Coronary artery (tissue), 2 donors: ENCODE measurements at regions not wholly inside any gene's neighbourhood (a gene's known extent, or its start where the extent isn't known, plus 50 kb on each side); places are given as distances from the start of the nearest gene placed in this dataset.
"Not testable (repeated sequence)": the region's sequence is repeated elsewhere in the genome, so short reads cannot be mapped to it uniquely, and the experiment has no call there.

Experiments used
- DNase-seq: peaks from one replicate; pipeline ENCODE4 v3.0.0-alpha.2; 2017; ENCODE audit warnings: low spot score
- H3K27ac ChIP-seq, 2 donors: fragments of 200-600 bp; sonication (generic); one replicate each; pipeline ENCODE4 v1.5.1; 2016 to 2019
- H3K4me3 ChIP-seq: fragments of 200-600 bp; sonication (generic); 2 replicates; pipeline ENCODE4 v1.5.1; 2016; ENCODE audit warnings: mild to moderate bottlenecking, moderate library complexity
- TF ChIP-seq, protein P1 (sequence below): fragments of 200-600 bp; sonication (generic); IDR thresholded peaks from one replicate; pipeline ENCODE4 v1.5.1; 2019; ENCODE audit warnings: antibody characterized with exemption

DNA sequence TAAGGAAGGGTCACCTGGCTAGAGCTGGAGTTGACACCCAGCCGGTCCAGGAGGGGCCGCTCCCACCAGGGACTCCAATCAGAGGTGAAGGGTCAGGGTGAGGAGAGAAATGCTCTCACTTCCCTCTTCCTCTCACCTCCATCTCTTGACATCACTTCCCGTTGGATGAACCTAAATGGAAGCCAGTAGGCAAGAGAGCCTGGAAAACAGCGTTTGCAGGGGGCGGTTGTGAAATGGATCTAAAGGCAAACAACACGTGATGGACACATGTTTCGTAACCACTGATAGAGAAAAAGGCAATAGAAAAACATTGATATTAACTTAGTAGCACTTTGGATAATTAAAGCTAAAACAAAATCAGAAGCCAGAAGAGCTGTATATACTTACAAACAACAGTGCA is 105.6 kb upstream of the FOXA2 start:
- Histone ChIP-seq H3K27ac (no peak overlapping the region), H3K4me3 (no peak overlapping the region)
- TF ChIP-seq, protein P1, sequence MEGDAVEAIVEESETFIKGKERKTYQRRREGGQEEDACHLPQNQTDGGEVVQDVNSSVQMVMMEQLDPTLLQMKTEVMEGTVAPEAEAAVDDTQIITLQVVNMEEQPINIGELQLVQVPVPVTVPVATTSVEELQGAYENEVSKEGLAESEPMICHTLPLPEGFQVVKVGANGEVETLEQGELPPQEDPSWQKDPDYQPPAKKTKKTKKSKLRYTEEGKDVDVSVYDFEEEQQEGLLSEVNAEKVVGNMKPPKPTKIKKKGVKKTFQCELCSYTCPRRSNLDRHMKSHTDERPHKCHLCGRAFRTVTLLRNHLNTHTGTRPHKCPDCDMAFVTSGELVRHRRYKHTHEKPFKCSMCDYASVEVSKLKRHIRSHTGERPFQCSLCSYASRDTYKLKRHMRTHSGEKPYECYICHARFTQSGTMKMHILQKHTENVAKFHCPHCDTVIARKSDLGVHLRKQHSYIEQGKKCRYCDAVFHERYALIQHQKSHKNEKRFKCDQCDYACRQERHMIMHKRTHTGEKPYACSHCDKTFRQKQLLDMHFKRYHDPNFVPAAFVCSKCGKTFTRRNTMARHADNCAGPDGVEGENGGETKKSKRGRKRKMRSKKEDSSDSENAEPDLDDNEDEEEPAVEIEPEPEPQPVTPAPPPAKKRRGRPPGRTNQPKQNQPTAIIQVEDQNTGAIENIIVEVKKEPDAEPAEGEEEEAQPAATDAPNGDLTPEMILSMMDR: no peak
- DNase-seq: no peak

GRCh38 chr20:22690616-22691179 is 106.3 kb upstream of the FOXA2 start:
- TF ChIP-seq, protein P1: no peak
- DNase-seq: no peak
- Histone ChIP-seq H3K27ac (no peak overlapping the region), H3K4me3 (no peak overlapping the region)

DNA sequence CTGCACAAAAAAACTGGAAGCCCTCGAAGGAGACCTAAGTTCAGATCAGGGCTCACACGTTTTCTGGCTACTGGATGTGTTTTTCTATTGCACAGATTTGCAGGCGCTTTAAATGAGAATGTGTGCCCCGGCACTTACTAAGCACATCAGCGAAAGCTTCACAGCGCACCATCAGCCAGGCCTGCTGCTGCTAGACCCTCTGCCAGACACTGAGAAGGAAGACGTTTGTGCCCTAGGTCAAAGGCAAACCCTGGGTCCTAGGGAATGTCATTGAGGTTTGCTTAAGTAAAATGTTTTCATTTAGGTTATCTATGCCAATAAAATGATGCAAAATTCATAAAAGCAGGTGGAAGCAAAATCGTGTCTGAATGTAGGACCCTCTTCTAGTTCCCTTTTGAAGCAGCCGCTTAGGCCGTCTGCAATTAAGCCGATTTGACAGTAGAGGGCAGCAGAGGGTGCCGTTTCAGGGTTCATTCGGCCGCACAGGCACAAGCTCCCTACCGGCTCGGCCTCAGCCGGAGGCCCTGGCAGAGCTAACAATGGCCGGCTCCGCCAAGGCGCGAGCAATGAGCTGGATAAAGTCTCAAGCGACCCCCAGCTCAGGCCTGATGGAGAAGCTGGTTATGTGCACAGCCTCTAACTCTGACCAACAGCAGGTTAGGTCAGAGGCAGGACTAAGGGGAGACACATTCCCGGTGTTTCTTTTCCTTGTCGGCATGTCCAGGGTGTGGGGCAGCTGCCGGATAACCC is 107.2 kb upstream of the FOXA2 start:
- Histone ChIP-seq H3K4me3 (peak overlapping the region; percentile 61), H3K27ac (peak overlapping the region in 1 of 2 donors; percentile 64)
- TF ChIP-seq, protein P1: peak; percentile 71
- DNase-seq: no peak

GRCh38 chr20:22692119-22692475 is 107.7 kb upstream of the FOXA2 start:
- TF ChIP-seq, protein P1: no peak
- DNase-seq: no peak
- Histone ChIP-seq H3K4me3 (peak overlapping the region; percentile 61), H3K27ac (peak overlapping the region in 1 of 2 donors; percentile 64)

DNA sequence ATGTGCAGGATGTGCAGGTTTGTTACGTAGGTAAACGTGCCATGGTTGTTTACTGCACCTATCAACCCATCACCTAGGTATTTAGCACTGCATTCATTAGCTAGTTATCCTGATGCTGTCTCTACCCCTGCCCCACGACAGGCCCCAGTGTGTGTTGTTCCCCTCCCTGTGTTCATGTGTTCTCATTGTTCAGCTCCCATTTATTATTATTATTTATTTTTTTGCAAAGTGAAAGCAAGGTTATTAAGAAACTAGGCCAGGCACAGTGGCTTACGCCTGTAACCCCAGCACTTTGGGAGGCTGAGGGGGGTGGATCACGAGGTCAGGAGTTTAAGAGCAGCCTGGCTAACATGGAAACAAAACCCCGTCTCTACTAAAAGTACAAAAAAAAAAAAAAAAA is 108.2 kb upstream of the FOXA2 start:
- not testable (repeated sequence) for H3K27ac ChIP-seq, DNase-seq, H3K4me3 ChIP-seq

DNA sequence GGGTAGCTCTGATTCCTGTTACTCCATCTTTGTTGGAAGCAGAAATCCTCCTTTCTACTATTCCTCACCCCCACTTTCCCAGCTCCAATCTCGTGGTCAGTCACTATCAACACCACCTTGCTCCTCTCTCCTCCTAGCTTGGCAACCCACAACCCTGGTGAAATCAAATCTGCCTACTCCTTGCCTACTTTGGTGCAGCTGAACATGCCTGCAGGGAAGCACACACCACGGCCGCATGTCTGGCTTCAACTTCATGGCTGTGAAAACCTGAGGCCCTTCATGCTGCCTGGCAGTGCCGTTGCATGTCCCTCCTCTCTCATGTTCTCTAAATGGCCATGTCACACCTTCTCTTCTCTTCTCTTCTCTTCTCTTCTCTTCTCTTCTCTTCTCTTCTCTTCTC is 112.4 kb upstream of the FOXA2 start:
- DNase-seq: no peak
- Histone ChIP-seq H3K27ac (no peak overlapping the region), H3K4me3 (no peak overlapping the region)
- TF ChIP-seq, protein P1: no peak

- H3K27ac ChIP-seq: no peak overlapping the region
- no peak overlapping the region for H3K4me3 ChIP-seq
- no peak for DNase-seq
- TF ChIP-seq, protein P1: no peak
Measured at GRCh38 chr20:22698259-22698842, 114.0 kb upstream of the FOXA2 start.
